SU-DHL-6 (cell line): ENCODE measurements at regions not wholly inside any gene's neighbourhood (a gene's known extent, or its start where the extent isn't known, plus 50 kb on each side); places are given as distances from the start of the nearest gene placed in this dataset.

ENCODE experiments used
- H2AFZ ChIP-seq: fragments of 200-600 bp; sonication (generic); 2 replicates; pipeline ENCODE4 v1.6.1; 2014; ENCODE audit warnings: low read depth, mild to moderate bottlenecking, moderate library complexity, mixed read lengths, antibody characterized with exemption, low read length; ENCODE audit not compliant: severe bottlenecking
- H3F3A ChIP-seq: fragments of 200-600 bp; shearing (Covaris generic); 2 replicates; pipeline ENCODE4 v1.6.0; 2016; ENCODE audit warnings: antibody characterized with exemption, mild to moderate bottlenecking; ENCODE audit not compliant: insufficient read depth
- H3K27ac ChIP-seq: fragments of 200-600 bp; sonication (generic); 2 replicates; pipeline ENCODE4 v1.5.1; 2016; ENCODE audit warnings: low read depth, mild to moderate bottlenecking, low read length, moderate library complexity, mixed read lengths
- H3K27me3 ChIP-seq: fragments of 200-600 bp; sonication (generic), shearing (Covaris generic); 2 replicates; pipeline ENCODE4 v1.6.0; 2014; ENCODE audit warnings: mild to moderate bottlenecking, low read length
- H3K36me3 ChIP-seq: fragments of 200-600 bp; sonication (generic); 2 replicates; pipeline ENCODE4 v1.6.1; 2014; ENCODE audit warnings: mild to moderate bottlenecking, low read length, mixed read lengths
- H3K4me2 ChIP-seq: fragments of 300-600, 200-600 bp; shearing (Covaris generic), sonication (generic); 2 replicates; pipeline ENCODE4 v1.6.0; 2014; ENCODE audit warnings: low read length, low read depth, mild to moderate bottlenecking; ENCODE audit not compliant: poor library complexity, severe bottlenecking
- H3K4me3 ChIP-seq: fragments of 200-600 bp; sonication (generic); 2 replicates; pipeline ENCODE4 v1.5.1; 2014; ENCODE audit warnings: antibody characterized with exemption, low read length, mild to moderate bottlenecking, mixed read lengths; ENCODE audit not compliant: insufficient read depth, poor library complexity, severe bottlenecking
- H3K79me2 ChIP-seq: fragments of 200-600 bp; sonication (generic); 2 replicates; pipeline ENCODE4 v1.6.1; 2014; ENCODE audit warnings: mild to moderate bottlenecking, low read length, moderate library complexity; ENCODE audit not compliant: insufficient read depth
- H3K9ac ChIP-seq: fragments of 200-600 bp; sonication (generic); 2 replicates; pipeline ENCODE4 v1.7.0; 2014; ENCODE audit warnings: mild to moderate bottlenecking, low read length
- H3K9me2 ChIP-seq: fragments of 200-600 bp; sonication (generic); replicated peaks from 2 replicates; pipeline ENCODE4 v1.6.1; 2014; ENCODE audit warnings: low read length; ENCODE audit not compliant: insufficient read depth
- H3K9me3 ChIP-seq: fragments of 200-600 bp; sonication (generic); 2 replicates; pipeline ENCODE4 v1.6.1; 2014; ENCODE audit warnings: low read length, mixed read lengths; ENCODE audit not compliant: insufficient read depth
- H4K20me1 ChIP-seq: fragments of 200-600 bp; sonication (generic); 2 replicates; pipeline ENCODE4 v1.6.1; 2014; ENCODE audit warnings: low read depth, mild to moderate bottlenecking, antibody characterized with exemption, low read length, moderate library complexity, mixed read lengths
- CTCF ChIP-seq: fragments of 200-600 bp; sonication (generic); IDR thresholded peaks from one replicate; pipeline ENCODE4 v1.5.1; 2017; ENCODE audit warnings: antibody characterized with exemption, mild to moderate bottlenecking, low read length, moderate library complexity; ENCODE audit not compliant: insufficient read depth, poor library complexity, severe bottlenecking
- EZH2phosphoT487 ChIP-seq: fragments of 200-600 bp; sonication (generic), shearing (Covaris generic); conservative IDR thresholded peaks from 2 replicates; pipeline ENCODE4 v1.6.1; 2018; ENCODE audit warnings: mild to moderate bottlenecking, antibody characterized with exemption, low read length, moderate library complexity, mixed read lengths

- H3K9me2 ChIP-seq: no peaks in the 10 kb centered on the region
- H3K9me3 ChIP-seq: no peaks in the 10 kb centered on the region
- H3F3A ChIP-seq: no peaks in the 10 kb centered on the region
- H3K4me3 ChIP-seq: no peak overlapping the region
- H3K79me2 ChIP-seq: no peaks in the 10 kb centered on the region
- TF ChIP-seq EZH2phosphoT487 (no peak), CTCF (no peak)
- no peaks in the 10 kb centered on the region for H4K20me1 ChIP-seq
- no peak overlapping the region for H3K4me2 ChIP-seq
- no peak overlapping the region for H3K27ac ChIP-seq
- H3K9ac ChIP-seq: no peak overlapping the region
- no peak overlapping the region for H2AFZ ChIP-seq
- H3K27me3 ChIP-seq: no peaks in the 10 kb centered on the region
- no peaks in the 10 kb centered on the region for H3K36me3 ChIP-seq
These were observed 60.8 kb upstream of the FMR1 start for GRCh38 chrX:147850875-147851274.

GRCh38 chrX:147853701-147854100, 58.0 kb upstream of the FMR1 start:
- TF ChIP-seq EZH2phosphoT487 (no peak), CTCF (no peak)
- no peak overlapping the region for H3K9ac ChIP-seq

GRCh38 chrX:147859666-147860065, 52.1 kb upstream of the FMR1 start:
- no peak overlapping the region for H3K4me3 ChIP-seq
- no peaks in the 10 kb centered on the region for H3K9me3 ChIP-seq
- H3K36me3 ChIP-seq: no peaks in the 10 kb centered on the region
- no peak overlapping the region for H3K4me2 ChIP-seq
- H3K79me2 ChIP-seq: no peaks in the 10 kb centered on the region
- no peaks in the 10 kb centered on the region for H3K27me3 ChIP-seq
- no peaks in the 10 kb centered on the region for H3F3A ChIP-seq
- H3K9ac ChIP-seq: no peak overlapping the region
- H3K27ac ChIP-seq: no peak overlapping the region
- no peak overlapping the region for H2AFZ ChIP-seq
- H3K9me2 ChIP-seq: no peaks in the 10 kb centered on the region
- no peak for TF ChIP-seq EZH2phosphoT487
- TF ChIP-seq CTCF: no peak
- no peaks in the 10 kb centered on the region for H4K20me1 ChIP-seq

More at GRCh38 chrX:147853701-147854100, 58.0 kb upstream of the FMR1 start:
- Histone ChIP-seq H3K36me3 (no peaks in the 10 kb centered on the region), H4K20me1 (no peaks in the 10 kb centered on the region), H3F3A (no peaks in the 10 kb centered on the region), H2AFZ (no peak overlapping the region), H3K9me2 (no peaks in the 10 kb centered on the region), H3K27ac (no peak overlapping the region), H3K27me3 (no peaks in the 10 kb centered on the region), H3K9me3 (no peaks in the 10 kb centered on the region), H3K4me3 (no peak overlapping the region), H3K79me2 (no peaks in the 10 kb centered on the region), H3K4me2 (no peak overlapping the region)
